ENCODE measurements at regions not wholly inside any gene's neighbourhood (a gene's known extent, or its start where the extent isn't known, plus 50 kb on each side); places are given as distances from the start of the nearest gene placed in this dataset.

GRCh38 chr1:50358962-50359361, 64.3 kb downstream of the DMRTA2 start:
- DNase-seq = no peak

GRCh38 chr1:50357186-50357585, 66.1 kb downstream of the DMRTA2 start:
- DNase-seq = no peak

- DNase-seq = no peak
Observed at GRCh38 chr1:50354813-50355212, 68.4 kb downstream of the DMRTA2 start.

GRCh38 chr1:50352428-50352827, 70.8 kb downstream of the DMRTA2 start:
- DNase-seq = no peak

GRCh38 chr1:50350868-50351267, 72.4 kb downstream of the DMRTA2 start:
- no peak for DNase-seq

GRCh38 chr1:50350421-50350820, 72.8 kb downstream of the DMRTA2 start:
- DNase-seq = no peak

- DNase-seq = no peak
Observed at GRCh38 chr1:50349242-50349565, 74.0 kb downstream of the DMRTA2 start.

GRCh38 chr1:50348449-50349241, 74.6 kb downstream of the DMRTA2 start:
- DNase-seq = peak; percentile 11 to 53

- no peak for DNase-seq
Observed at GRCh38 chr1:50347933-50348332, 75.3 kb downstream of the DMRTA2 start.

- no peak for DNase-seq
Observed at GRCh38 chr1:50346621-50347020, 76.6 kb downstream of the DMRTA2 start.

GRCh38 chr1:50343323-50343722, 79.9 kb downstream of the DMRTA2 start:
- no peak for DNase-seq

- DNase-seq = no peak
Observed at GRCh38 chr1:50342525-50342924, 80.7 kb downstream of the DMRTA2 start.

- no peak for DNase-seq
Observed at GRCh38 chr1:50335036-50335435, 88.2 kb downstream of the DMRTA2 start.

- DNase-seq = peak; percentile 48 to 51
Observed at GRCh38 chr1:50333595-50333974, 89.7 kb downstream of the DMRTA2 start.

- DNase-seq = peak; percentile 30 to 34
Observed at GRCh38 chr1:50332941-50333594, 90.2 kb downstream of the DMRTA2 start.

- no peak for DNase-seq
Observed at GRCh38 chr1:50329332-50329932, 93.8 kb downstream of the DMRTA2 start.

GRCh38 chr1:50328552-50328951, 94.7 kb downstream of the DMRTA2 start:
- DNase-seq = no peak

- DNase-seq = no peak
Observed at GRCh38 chr1:50326026-50326425, 97.2 kb downstream of the DMRTA2 start.

- no peak for DNase-seq
Observed at GRCh38 chr1:50322579-50322978, 100.7 kb downstream of the DMRTA2 start.

- no peak for DNase-seq
Observed at GRCh38 chr1:50318428-50318827, 104.8 kb downstream of the DMRTA2 start.

- no peak for DNase-seq
Observed at GRCh38 chr1:50308878-50309277, 114.4 kb downstream of the DMRTA2 start.

- no peak for DNase-seq
Observed at GRCh38 chr1:50305808-50306207, 117.4 kb downstream of the DMRTA2 start.

- DNase-seq = no peak
Observed at GRCh38 chr1:50300297-50300696, 122.9 kb downstream of the DMRTA2 start.

- no peak for DNase-seq
Observed at GRCh38 chr1:50295566-50295965, 127.7 kb downstream of the DMRTA2 start.

All from CD4-positive, alpha-beta T cell treated with Interleukin-1 beta for 1 hour (primary cell).